Thoracic aorta (tissue), 2 donors: ENCODE measurements at regions not wholly inside any gene's neighbourhood (a gene's known extent, or its start where the extent isn't known, plus 50 kb on each side); places are given as distances from the start of the nearest gene placed in this dataset.

Experiments
- ATAC-seq: fragments of 150-250 bp; one replicate; pipeline ENCODE4 v1.8.0; 2017; ENCODE audit warnings: low read depth; ENCODE audit not compliant: insufficient number of reproducible peaks, low FRiP score
- DNase-seq: peaks from one replicate; pipeline ENCODE4 v3.0.0-alpha.2; 2020; ENCODE audit warnings: low spot score
- H3K27ac ChIP-seq, 2 donors: fragments of 200-600 bp; sonication (generic); 1 replicate in 1 of 2; 2 replicates in 1 of 2; pipeline ENCODE4 v1.5.1; 2016; ENCODE audit warnings: mild to moderate bottlenecking in 2 of 2, moderate library complexity in 2 of 2
- H3K27me3 ChIP-seq: fragments of 200-600 bp; sonication (generic); replicated peaks from 2 replicates; pipeline ENCODE4 v1.6.0; 2016; ENCODE audit warnings: mild to moderate bottlenecking; ENCODE audit not compliant: insufficient read depth
- H3K36me3 ChIP-seq: fragments of 200-600 bp; sonication (generic); one replicate; pipeline ENCODE4 v1.5.1; 2016
- H3K4me1 ChIP-seq, 2 donors: fragments of 200-600 bp; sonication (generic); 1 replicate in 1 of 2; 2 replicates in 1 of 2; pipeline versions ENCODE4 v1.5.1 to v1.6.0; 2016; ENCODE audit warnings: low read depth in 2 of 2, mild to moderate bottlenecking in 1 of 2; ENCODE audit not compliant: control insufficient read depth in 1 of 2
- H3K4me3 ChIP-seq: fragments of 200-600 bp; sonication (generic); 2 replicates; pipeline ENCODE4 v1.5.1; 2016; ENCODE audit warnings: mild to moderate bottlenecking
- H3K9me3 ChIP-seq: fragments of 200-600 bp; sonication (generic); 2 replicates; pipeline ENCODE4 v1.5.1; 2016
- TF ChIP-seq, protein P1 (sequence below): fragments of 200-600 bp; sonication (generic); IDR thresholded peaks from one replicate; pipeline ENCODE4 v1.5.1; 2019; ENCODE audit warnings: antibody characterized with exemption

DNA sequence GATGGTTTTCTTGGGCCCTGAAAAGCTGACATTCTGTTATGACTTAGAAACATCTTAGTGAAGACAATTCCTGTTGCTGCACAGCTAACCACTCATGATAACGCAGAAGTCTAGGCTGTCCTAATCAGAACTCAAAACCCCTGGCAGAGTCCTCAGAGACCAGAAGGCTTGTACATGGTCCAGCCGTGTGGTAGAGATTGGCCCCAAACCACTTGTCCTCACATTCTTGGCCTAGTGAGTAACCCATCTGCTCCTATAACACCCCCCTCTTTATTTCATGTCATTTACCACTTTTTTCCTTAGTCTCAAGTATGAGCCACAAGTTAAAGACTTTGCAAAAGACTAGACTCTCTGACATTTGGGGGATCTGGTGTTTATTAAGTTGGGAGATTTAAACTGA is 116.5 kb upstream of the ADAMTS18 start:
- no peaks in the 10 kb centered on the region for H3K9me3 ChIP-seq
- no peaks in the 10 kb centered on the region for H3K36me3 ChIP-seq
- TF ChIP-seq, protein P1, sequence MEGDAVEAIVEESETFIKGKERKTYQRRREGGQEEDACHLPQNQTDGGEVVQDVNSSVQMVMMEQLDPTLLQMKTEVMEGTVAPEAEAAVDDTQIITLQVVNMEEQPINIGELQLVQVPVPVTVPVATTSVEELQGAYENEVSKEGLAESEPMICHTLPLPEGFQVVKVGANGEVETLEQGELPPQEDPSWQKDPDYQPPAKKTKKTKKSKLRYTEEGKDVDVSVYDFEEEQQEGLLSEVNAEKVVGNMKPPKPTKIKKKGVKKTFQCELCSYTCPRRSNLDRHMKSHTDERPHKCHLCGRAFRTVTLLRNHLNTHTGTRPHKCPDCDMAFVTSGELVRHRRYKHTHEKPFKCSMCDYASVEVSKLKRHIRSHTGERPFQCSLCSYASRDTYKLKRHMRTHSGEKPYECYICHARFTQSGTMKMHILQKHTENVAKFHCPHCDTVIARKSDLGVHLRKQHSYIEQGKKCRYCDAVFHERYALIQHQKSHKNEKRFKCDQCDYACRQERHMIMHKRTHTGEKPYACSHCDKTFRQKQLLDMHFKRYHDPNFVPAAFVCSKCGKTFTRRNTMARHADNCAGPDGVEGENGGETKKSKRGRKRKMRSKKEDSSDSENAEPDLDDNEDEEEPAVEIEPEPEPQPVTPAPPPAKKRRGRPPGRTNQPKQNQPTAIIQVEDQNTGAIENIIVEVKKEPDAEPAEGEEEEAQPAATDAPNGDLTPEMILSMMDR: no peak
- no peak overlapping the region for H3K4me3 ChIP-seq
- no peak for DNase-seq
- ATAC-seq: no peak
- H3K27ac ChIP-seq: no peak overlapping the region
- H3K4me1 ChIP-seq: no peaks in the 10 kb centered on the region
- H3K27me3 ChIP-seq: no peaks in the 10 kb centered on the region

DNA sequence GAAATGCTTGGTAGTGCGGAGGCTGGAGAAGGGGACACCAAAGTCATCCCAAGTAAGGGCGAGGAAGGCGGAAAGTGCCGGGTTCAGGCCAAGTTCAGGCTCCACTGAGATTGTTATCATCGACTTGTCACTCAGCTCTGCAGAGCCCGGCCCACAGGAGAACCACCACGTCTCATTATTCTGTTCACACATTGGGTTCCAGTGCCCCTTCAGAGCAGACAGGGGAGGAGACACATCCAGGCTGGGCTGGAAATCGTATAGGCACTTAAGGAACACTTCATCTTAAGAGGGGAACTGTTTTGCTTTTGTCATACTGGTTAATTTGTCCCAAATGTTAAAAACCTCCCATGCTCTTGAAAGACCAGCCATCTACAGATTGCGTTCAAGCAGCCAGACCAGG is 118.3 kb upstream of the ADAMTS18 start:
- ATAC-seq: no peak
- no peak for DNase-seq
- Histone ChIP-seq H3K36me3 (no peaks in the 10 kb centered on the region), H3K9me3 (no peaks in the 10 kb centered on the region), H3K4me3 (no peak overlapping the region), H3K27me3 (no peaks in the 10 kb centered on the region), H3K27ac (no peak overlapping the region), H3K4me1 (no peaks in the 10 kb centered on the region)
- TF ChIP-seq, protein P1: no peak

DNA sequence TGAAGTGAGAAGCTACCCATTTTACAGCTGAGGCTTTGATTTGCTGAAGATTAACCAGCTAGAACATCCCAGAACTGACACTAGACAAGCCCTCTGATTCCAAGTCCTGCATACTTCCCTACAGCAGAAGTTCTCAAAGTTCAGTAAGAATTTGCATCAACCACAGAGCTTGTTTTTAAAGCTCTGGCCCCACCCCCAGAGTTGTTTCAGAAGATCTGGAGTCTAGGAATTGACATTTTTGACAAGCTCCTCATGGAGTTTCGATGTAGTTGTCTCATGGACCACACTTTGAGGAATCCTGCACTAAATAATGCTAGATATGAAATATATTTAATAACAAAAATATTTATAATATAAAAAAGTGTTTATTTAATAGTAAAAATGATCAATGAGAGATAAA is 120.3 kb upstream of the ADAMTS18 start:
- TF ChIP-seq, protein P1: no peak
- no peaks in the 10 kb centered on the region for H3K27me3 ChIP-seq
- DNase-seq (no peak), ATAC-seq (no peak)
- no peaks in the 10 kb centered on the region for H3K36me3 ChIP-seq
- H3K27ac ChIP-seq: no peak overlapping the region
- no peaks in the 10 kb centered on the region for H3K9me3 ChIP-seq
- no peak overlapping the region for H3K4me3 ChIP-seq
- no peaks in the 10 kb centered on the region for H3K4me1 ChIP-seq

DNA sequence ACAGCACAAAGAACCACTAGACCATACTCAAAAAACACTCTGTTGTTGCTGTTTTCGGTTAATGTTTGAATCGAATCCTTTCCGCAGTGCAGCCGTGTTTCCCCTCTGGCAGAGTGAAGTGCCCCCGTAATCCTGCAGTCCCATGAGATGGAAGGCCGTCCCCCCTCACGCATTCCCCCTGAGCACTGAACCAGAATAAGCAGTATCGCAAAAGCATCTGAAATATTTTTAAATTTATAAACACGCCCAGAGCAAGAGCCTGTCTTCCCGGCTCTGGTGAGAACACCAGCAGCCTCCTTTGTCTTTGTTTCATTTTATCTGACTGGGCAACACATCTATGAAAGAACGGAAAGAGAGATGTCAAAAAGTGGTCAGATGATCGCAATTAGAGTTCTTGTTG is 121.0 kb upstream of the ADAMTS18 start:
- no peak for DNase-seq

DNA sequence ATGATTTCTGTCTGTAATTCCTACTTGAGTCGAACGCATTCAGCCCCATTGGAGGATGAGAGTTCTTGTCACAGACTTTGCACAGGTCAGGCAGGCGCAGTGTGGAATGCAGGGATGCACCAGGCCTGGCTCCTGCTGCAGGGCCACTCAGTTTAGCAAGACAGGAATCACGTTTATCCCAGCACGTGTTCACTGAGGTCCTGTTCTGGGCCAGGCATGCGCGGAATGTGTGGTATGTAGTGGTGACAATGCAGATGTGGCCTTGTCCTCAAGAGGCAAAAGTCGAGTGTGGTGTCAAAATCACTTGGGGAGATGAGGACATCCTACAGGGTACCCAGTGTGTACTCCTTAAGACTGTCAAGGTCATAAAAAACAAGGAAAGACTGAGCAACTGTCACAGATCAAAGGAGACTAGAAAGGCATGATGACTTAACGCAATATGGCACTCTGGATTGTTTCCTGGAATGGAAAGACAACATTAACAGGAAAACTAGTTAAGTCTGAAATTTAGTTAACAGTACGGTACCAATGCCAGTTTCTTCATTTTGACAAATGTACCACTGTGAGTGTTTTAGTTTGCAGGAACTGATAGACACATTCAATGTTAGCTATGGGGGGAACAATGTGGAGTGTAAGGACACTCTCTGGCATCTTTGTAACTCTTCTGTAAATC is 121.5 kb upstream of the ADAMTS18 start:
- Histone ChIP-seq H3K36me3 (no peaks in the 10 kb centered on the region), H3K27ac (no peak overlapping the region), H3K4me1 (no peaks in the 10 kb centered on the region), H3K9me3 (no peaks in the 10 kb centered on the region), H3K4me3 (no peak overlapping the region), H3K27me3 (no peaks in the 10 kb centered on the region)
- no peak for DNase-seq
- TF ChIP-seq, protein P1: no peak
- no peak for ATAC-seq

More for the DNA sequence above, 121.0 kb upstream of the ADAMTS18 start:
- no peaks in the 10 kb centered on the region for H3K4me1 ChIP-seq
- no peak overlapping the region for H3K4me3 ChIP-seq
- no peak for ATAC-seq
- H3K27me3 ChIP-seq: no peaks in the 10 kb centered on the region
- no peak overlapping the region for H3K27ac ChIP-seq
- TF ChIP-seq, protein P1: no peak
- no peaks in the 10 kb centered on the region for H3K36me3 ChIP-seq
- no peaks in the 10 kb centered on the region for H3K9me3 ChIP-seq
